A673 (cell line): ENCODE measurements at regions not wholly inside any gene's neighbourhood (a gene's known extent, or its start where the extent isn't known, plus 50 kb on each side); places are given as distances from the start of the nearest gene placed in this dataset.

ENCODE experiments used
- CTCF ChIP-seq: fragments of 300-800, 200-600 bp; sonication (generic); conservative IDR thresholded peaks from 2 replicates; pipeline ENCODE4 v1.5.1; 2017; ENCODE audit warnings: low read depth, mild to moderate bottlenecking, antibody characterized with exemption, low read length, moderate library complexity, mixed read lengths
- EZH2 ChIP-seq: fragments of 200-600 bp; sonication (generic); IDR thresholded peaks from 2 replicates; pipeline ENCODE4 v1.6.1; 2017; ENCODE audit warnings: borderline replicate concordance, low read depth, mild to moderate bottlenecking, mixed read lengths, antibody characterized with exemption, low read length; ENCODE audit not compliant: poor library complexity, severe bottlenecking

- TF ChIP-seq CTCF (no peak), EZH2 (no peak)
Observed at GRCh38 chr18:67582488-67582887, 66.0 kb upstream of the DSEL start.
